Right atrium auricular region (tissue), 2 donors: ENCODE measurements at regions not wholly inside any gene's neighbourhood (a gene's known extent, or its start where the extent isn't known, plus 50 kb on each side); places are given as distances from the start of the nearest gene placed in this dataset.

Experiments
- DNase-seq: peaks from one replicate; pipeline ENCODE4 v3.0.0-alpha.2; 2019; ENCODE audit warnings: low spot score
- H3K27ac ChIP-seq, 2 donors: fragments of 200-600 bp; sonication (generic); 1 replicate in 1 of 2; 2 replicates in 1 of 2; pipeline ENCODE4 v1.5.1; 2016 to 2019
- H3K27me3 ChIP-seq, 2 donors: fragments of 200-600 bp; sonication (generic); one replicate each; pipeline versions ENCODE4 v1.5.1 to v1.6.0; 2017 to 2019
- H3K36me3 ChIP-seq: fragments of 200-600 bp; sonication (generic); one replicate; pipeline ENCODE4 v1.5.1; 2016
- H3K4me1 ChIP-seq, 2 donors: fragments of 200-600 bp; sonication (generic); one replicate each; pipeline versions ENCODE4 v1.5.1 to v1.6.0; 2017 to 2019
- H3K4me3 ChIP-seq, 2 donors: fragments of 200-600 bp; sonication (generic); 1 replicate in 1 of 2; 2 replicates in 1 of 2; pipeline ENCODE4 v1.5.1; 2017 to 2019; ENCODE audit warnings: mild to moderate bottlenecking in 1 of 2, moderate library complexity in 1 of 2
- H3K9me3 ChIP-seq, 2 donors: fragments of 200-600 bp; sonication (generic); one replicate each; pipeline ENCODE4 v1.5.1; 2019
- CTCF ChIP-seq, 2 donors: fragments of 200-600 bp; sonication (generic); IDR thresholded peaks; one replicate each; pipeline ENCODE4 v1.5.1; 2019; ENCODE audit warnings: antibody characterized with exemption in 2 of 2

GRCh38 chr3:162641317-162641716 is 1144.7 kb downstream of the OTOL1 start:
- Histone ChIP-seq H3K9me3 (peaks cover 0 to 8% of the 10 kb centered on the region in 2 donors), H3K36me3 (no peaks in the 10 kb centered on the region), H3K27ac (no peak overlapping the region), H3K4me1 (no peaks in the 10 kb centered on the region), H3K27me3 (no peaks in the 10 kb centered on the region), H3K4me3 (no peak overlapping the region)
- TF ChIP-seq CTCF (IDR thresholded peaks at IDR 0.05), result no peak
- no peak for DNase-seq

- no peak for TF ChIP-seq CTCF (IDR thresholded peaks at IDR 0.05)
Measured at GRCh38 chr3:162641907-162642306, 1145.3 kb downstream of the OTOL1 start.

GRCh38 chr3:162643245-162643644 is 1146.6 kb downstream of the OTOL1 start:
- Histone ChIP-seq H3K4me1 (no peaks in the 10 kb centered on the region), H3K9me3 (peaks cover 0 to 6% of the 10 kb centered on the region in 2 donors)
- no peak for TF ChIP-seq CTCF (IDR thresholded peaks at IDR 0.05)

More at GRCh38 chr3:162641907-162642306, 1145.3 kb downstream of the OTOL1 start:
- Histone ChIP-seq H3K27me3 (no peaks in the 10 kb centered on the region), H3K9me3 (peaks cover 0 to 7% of the 10 kb centered on the region in 2 donors), H3K4me1 (no peaks in the 10 kb centered on the region), H3K36me3 (no peaks in the 10 kb centered on the region), H3K4me3 (no peak overlapping the region), H3K27ac (no peak overlapping the region)
- DNase-seq, result no peak

GRCh38 chr3:162647321-162647720 is 1150.7 kb downstream of the OTOL1 start:
- H3K9me3 ChIP-seq, result peaks cover 0 to 6% of the 10 kb centered on the region in 2 donors
- no peaks in the 10 kb centered on the region for H3K36me3 ChIP-seq
- H3K27me3 ChIP-seq, result no peaks in the 10 kb centered on the region
- no peak for TF ChIP-seq CTCF (IDR thresholded peaks at IDR 0.05)
- H3K27ac ChIP-seq, result no peak overlapping the region
- H3K4me3 ChIP-seq, result no peak overlapping the region
- H3K4me1 ChIP-seq, result no peaks in the 10 kb centered on the region
- DNase-seq, result no peak

More at GRCh38 chr3:162643245-162643644, 1146.6 kb downstream of the OTOL1 start:
- H3K36me3 ChIP-seq, result no peaks in the 10 kb centered on the region
- no peak for DNase-seq
- no peak overlapping the region for H3K27ac ChIP-seq
- no peaks in the 10 kb centered on the region for H3K27me3 ChIP-seq
- no peak overlapping the region for H3K4me3 ChIP-seq

GRCh38 chr3:162658003-162658402 is 1161.4 kb downstream of the OTOL1 start:
- Histone ChIP-seq H3K4me3 (no peak overlapping the region), H3K36me3 (no peaks in the 10 kb centered on the region), H3K27me3 (no peaks in the 10 kb centered on the region), H3K9me3 (no peaks in the 10 kb centered on the region), H3K27ac (no peak overlapping the region), H3K4me1 (no peaks in the 10 kb centered on the region)
- no peak for DNase-seq
- TF ChIP-seq CTCF (IDR thresholded peaks at IDR 0.05), result no peak

- H3K27me3 ChIP-seq, result no peaks in the 10 kb centered on the region
- TF ChIP-seq CTCF (IDR thresholded peaks at IDR 0.05), result no peak
- H3K4me1 ChIP-seq, result no peaks in the 10 kb centered on the region
- no peak for DNase-seq
- no peaks in the 10 kb centered on the region for H3K9me3 ChIP-seq
- H3K27ac ChIP-seq, result no peak overlapping the region
- H3K4me3 ChIP-seq, result no peak overlapping the region
- H3K36me3 ChIP-seq, result no peaks in the 10 kb centered on the region
Measured at GRCh38 chr3:162665684-162666391, 1169.2 kb downstream of the OTOL1 start.
